GM10266 (cell line): ENCODE measurements at regions not wholly inside any gene's neighbourhood (a gene's known extent, or its start where the extent isn't known, plus 50 kb on each side); places are given as distances from the start of the nearest gene placed in this dataset.

Experiments used
- DNase-seq: peaks from one replicate; pipeline ENCODE4 v3.0.0; 2012; ENCODE audit errors: extremely low spot score
- TF ChIP-seq, protein P1 (sequence below): IDR thresholded peaks from 2 replicates; pipeline ENCODE4 v1.5.1; 2012; ENCODE audit warnings: mild to moderate bottlenecking, low read depth; ENCODE audit not compliant: control insufficient read depth, insufficient read depth; ENCODE audit errors: missing control alignments

DNA sequence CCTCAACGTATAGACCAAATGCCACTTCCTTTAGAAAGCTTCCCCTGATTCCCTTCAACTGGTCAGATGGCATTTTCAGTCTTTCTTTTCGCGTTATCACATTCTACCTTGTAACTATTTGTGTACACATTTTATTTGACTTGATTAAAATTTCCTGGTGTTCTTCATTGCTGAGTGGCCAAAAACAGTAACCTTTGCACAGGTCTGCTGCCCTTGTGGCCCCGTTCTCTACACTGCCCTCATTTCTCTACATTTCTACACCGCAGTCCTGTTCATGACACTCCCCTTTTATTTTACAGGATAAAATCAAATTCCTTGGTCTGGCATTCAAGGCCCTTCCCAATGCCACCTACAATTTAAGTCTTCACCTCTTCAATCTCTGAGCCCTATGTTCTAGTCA is 334.2 kb upstream of the SLC30A5 start:
- DNase-seq, result no peak
- TF ChIP-seq, protein P1, sequence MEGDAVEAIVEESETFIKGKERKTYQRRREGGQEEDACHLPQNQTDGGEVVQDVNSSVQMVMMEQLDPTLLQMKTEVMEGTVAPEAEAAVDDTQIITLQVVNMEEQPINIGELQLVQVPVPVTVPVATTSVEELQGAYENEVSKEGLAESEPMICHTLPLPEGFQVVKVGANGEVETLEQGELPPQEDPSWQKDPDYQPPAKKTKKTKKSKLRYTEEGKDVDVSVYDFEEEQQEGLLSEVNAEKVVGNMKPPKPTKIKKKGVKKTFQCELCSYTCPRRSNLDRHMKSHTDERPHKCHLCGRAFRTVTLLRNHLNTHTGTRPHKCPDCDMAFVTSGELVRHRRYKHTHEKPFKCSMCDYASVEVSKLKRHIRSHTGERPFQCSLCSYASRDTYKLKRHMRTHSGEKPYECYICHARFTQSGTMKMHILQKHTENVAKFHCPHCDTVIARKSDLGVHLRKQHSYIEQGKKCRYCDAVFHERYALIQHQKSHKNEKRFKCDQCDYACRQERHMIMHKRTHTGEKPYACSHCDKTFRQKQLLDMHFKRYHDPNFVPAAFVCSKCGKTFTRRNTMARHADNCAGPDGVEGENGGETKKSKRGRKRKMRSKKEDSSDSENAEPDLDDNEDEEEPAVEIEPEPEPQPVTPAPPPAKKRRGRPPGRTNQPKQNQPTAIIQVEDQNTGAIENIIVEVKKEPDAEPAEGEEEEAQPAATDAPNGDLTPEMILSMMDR, result no peak

DNA sequence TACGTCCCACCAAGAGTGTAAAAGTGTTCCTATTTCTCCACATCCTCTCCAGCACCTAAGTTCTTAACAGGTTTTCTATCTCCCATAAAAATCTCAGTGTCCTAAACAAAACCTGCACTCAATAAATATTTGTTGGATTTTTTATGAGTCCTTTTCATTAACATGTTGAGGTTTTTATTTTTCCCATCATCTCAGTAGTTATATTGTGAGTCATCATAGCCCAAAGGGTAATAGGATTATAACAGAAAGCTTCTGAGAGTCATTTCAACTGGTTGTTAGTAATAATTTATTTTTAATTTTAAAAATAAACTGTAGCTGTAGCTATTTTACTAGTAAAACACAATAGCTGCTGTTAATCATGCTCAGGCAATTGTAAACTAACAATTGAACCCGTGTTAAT is 331.6 kb upstream of the SLC30A5 start:
- DNase-seq, result no peak
- TF ChIP-seq, protein P1, result no peak

DNA sequence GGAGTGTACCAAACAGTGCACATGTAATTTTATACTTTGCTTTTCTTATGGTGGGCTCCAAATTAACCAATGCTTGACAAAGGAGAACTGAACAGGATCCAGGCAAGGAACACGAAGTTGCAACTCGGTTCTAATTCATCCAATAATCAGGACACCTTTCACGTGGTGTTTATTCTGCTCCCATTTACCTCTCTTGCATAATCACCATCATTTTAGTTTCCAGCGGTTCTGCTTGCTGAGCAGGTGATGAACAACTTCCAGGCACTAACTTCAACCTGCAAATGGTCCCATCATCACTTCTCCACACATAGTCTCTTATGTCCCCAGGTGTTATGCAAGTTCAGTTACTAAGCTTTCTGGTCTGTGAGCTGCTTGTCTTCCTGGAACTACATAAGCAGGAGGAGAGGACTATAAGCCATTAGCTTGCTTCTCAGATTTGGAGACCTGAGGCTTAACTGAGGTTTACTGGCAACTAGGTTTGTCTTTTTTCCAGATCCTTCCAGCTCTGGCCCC is 326.8 kb upstream of the SLC30A5 start:
- no peak for DNase-seq
- TF ChIP-seq, protein P1, result no peak

DNA sequence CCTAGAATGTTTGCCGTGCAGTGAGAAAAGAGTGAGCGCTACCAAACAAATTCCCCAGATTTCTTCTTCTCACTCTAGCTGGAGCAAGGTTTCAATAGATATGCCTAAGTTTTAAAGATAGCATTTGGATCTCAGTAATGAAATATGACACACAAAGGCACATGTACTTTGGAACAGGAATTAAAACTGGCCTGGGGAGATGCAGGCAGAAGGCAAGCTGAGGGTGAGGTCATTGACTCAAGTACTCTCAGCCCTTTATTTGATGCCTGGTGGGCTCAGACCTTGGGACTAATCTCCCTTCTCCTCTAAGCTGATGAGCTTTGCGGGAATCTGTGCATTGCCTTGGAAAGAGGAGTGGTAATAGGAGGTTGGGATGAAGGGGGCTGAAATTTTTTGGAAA is 323.3 kb upstream of the SLC30A5 start:
- TF ChIP-seq, protein P1, result no peak
- no peak for DNase-seq

DNA sequence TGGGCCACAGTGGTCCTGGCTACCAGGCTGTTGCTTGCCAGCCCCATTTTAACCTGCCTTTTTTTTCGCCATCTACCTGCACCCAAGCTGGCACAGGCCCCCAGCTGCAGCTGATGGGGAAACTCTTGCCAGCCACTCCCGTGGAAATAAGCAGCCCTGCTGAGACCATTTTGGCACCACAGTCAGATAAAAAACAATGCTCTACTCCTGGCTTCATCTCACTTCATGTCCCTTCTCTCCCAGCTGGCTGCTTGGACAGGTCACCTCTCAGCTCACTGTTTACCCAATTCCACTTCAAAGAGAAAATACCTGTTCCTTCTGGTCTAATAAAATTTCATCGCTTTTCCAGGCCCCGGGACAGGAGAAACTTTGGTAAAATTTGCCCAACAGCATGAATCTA is 322.6 kb upstream of the SLC30A5 start:
- TF ChIP-seq, protein P1, result no peak
- DNase-seq, result no peak

DNA sequence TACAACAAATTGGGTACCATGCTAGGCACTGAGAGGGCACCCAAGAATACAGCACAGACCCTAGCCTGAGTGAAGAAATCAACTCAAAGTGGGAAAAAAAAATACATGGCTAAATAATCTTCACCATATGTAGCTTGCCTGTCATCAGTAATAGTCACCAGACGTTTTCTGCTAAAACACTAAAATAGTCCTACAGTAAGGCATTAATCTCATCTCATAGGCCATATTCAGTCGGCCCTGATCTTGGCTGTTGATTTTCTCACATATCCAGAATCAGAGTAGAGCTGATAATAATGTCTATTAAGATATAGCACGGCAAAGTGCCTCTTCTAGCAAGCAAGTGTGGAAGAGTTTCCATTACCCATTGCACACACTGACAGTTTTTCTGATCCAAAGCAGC is 322.1 kb upstream of the SLC30A5 start:
- TF ChIP-seq, protein P1, result no peak
- no peak for DNase-seq

DNA sequence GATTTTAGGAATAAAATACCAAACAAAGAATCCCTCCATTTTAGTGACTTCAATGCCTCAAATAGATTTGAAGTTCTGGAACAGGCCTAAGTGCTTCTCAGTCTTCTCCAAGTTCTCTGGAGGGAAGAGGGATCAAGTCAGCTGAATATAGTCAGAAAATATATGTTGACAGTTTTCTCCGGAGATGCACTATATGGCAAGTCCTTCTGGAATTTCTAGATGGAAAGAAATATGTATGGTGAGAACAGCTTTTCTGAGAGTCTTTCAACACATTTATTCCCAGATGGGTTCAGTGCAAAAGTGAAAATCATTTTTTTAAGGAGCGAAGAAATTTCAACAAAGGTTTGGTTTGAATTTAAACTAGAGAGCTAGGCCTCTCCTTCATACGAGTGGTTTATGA is 317.4 kb upstream of the SLC30A5 start:
- no peak for DNase-seq
- TF ChIP-seq, protein P1, result no peak
